Osteoblast (primary cell): ENCODE measurements at regions not wholly inside any gene's neighbourhood (a gene's known extent, or its start where the extent isn't known, plus 50 kb on each side); places are given as distances from the start of the nearest gene placed in this dataset.

Experiments used
- DNase-seq: peaks from one replicate; pipeline ENCODE4 v3.0.0; 2011; ENCODE audit warnings: low spot score, mixed read lengths; ENCODE audit not compliant: insufficient read length; ENCODE audit errors: missing footprints
- H2AFZ ChIP-seq: 2 replicates; pipeline ENCODE4 v1.6.0; 2011; ENCODE audit warnings: mild to moderate bottlenecking, low read length
- H3K27ac ChIP-seq: 2 replicates; pipeline ENCODE4 v1.5.1; 2011; ENCODE audit warnings: mild to moderate bottlenecking, low read depth, low read length, moderate library complexity
- H3K27me3 ChIP-seq: 2 replicates; pipeline ENCODE4 v1.6.0; 2012; ENCODE audit warnings: mild to moderate bottlenecking, control low read depth, inconsistent platforms, low read length, moderate library complexity; ENCODE audit not compliant: insufficient read depth
- H3K36me3 ChIP-seq: 2 replicates; pipeline ENCODE4 v1.5.1; 2011; ENCODE audit warnings: mild to moderate bottlenecking, low read length, control low read depth, moderate library complexity; ENCODE audit not compliant: insufficient read depth
- H3K4me1 ChIP-seq: 2 replicates; pipeline ENCODE4 v1.5.1; 2011; ENCODE audit warnings: mild to moderate bottlenecking, low read length, control low read depth, moderate library complexity; ENCODE audit not compliant: insufficient read depth
- H3K4me2 ChIP-seq: 2 replicates; pipeline ENCODE4 v1.6.0; 2011; ENCODE audit warnings: mild to moderate bottlenecking, low read length; ENCODE audit not compliant: insufficient read depth
- H3K4me3 ChIP-seq: fragments of 200-600 bp; sonication (generic); 3 replicates; pipeline ENCODE4 v1.5.1; 2012; ENCODE audit warnings: mild to moderate bottlenecking, low read length, inconsistent platforms; ENCODE audit not compliant: insufficient read depth
- H3K79me2 ChIP-seq: 2 replicates; pipeline ENCODE4 v1.6.0; 2012; ENCODE audit warnings: mild to moderate bottlenecking, low read length, control low read depth, inconsistent platforms; ENCODE audit not compliant: insufficient read depth
- H3K9me3 ChIP-seq: 2 replicates; pipeline ENCODE4 v1.5.1; 2011; ENCODE audit warnings: low read depth, low read length, control low read depth
- H4K20me1 ChIP-seq: 2 replicates; pipeline ENCODE4 v1.6.0; 2012; ENCODE audit warnings: mild to moderate bottlenecking, low read length, control low read depth; ENCODE audit not compliant: insufficient read depth
- TF ChIP-seq, protein P1 (sequence below): IDR thresholded peaks from 2 replicates; pipeline ENCODE4 v1.5.1; 2011; ENCODE audit warnings: mild to moderate bottlenecking, low read depth, low read length, moderate library complexity; ENCODE audit errors: extremely low read depth

DNA sequence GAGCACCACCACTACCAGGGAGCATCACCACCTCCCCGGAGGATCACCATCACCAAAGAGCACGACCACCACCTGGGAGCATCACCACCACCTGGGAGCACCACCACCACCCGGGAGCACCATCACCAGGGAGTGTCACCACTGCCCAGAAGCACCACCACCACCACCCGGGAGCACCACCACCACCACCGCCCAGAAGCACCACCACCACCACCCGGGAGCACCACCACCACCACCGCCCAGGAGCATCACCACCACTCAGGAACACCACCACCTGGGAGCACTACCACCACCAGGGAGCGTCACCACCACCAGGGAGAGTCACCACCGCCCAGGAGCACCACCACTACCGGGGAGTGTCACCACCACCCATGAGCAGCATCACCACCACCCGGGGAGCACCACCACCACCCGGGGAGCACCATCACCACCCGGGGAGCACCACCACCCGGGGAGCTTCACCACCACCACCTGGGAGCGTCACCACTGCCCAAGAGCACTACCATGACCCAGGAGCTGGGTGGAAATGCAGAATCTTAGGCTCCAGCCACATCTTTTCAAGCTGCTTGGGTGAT is 237.3 kb downstream of the SOD2 start:
- H2AFZ ChIP-seq, result no peak overlapping the region
- TF ChIP-seq, protein P1, sequence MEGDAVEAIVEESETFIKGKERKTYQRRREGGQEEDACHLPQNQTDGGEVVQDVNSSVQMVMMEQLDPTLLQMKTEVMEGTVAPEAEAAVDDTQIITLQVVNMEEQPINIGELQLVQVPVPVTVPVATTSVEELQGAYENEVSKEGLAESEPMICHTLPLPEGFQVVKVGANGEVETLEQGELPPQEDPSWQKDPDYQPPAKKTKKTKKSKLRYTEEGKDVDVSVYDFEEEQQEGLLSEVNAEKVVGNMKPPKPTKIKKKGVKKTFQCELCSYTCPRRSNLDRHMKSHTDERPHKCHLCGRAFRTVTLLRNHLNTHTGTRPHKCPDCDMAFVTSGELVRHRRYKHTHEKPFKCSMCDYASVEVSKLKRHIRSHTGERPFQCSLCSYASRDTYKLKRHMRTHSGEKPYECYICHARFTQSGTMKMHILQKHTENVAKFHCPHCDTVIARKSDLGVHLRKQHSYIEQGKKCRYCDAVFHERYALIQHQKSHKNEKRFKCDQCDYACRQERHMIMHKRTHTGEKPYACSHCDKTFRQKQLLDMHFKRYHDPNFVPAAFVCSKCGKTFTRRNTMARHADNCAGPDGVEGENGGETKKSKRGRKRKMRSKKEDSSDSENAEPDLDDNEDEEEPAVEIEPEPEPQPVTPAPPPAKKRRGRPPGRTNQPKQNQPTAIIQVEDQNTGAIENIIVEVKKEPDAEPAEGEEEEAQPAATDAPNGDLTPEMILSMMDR, result no peak
- no peak overlapping the region for H3K4me3 ChIP-seq
- no peaks in the 10 kb centered on the region for H3K9me3 ChIP-seq
- H3K4me2 ChIP-seq, result no peak overlapping the region
- H3K27me3 ChIP-seq, result no peaks in the 10 kb centered on the region
- no peaks in the 10 kb centered on the region for H3K79me2 ChIP-seq
- no peak for DNase-seq
- no peaks in the 10 kb centered on the region for H4K20me1 ChIP-seq
- no peaks in the 10 kb centered on the region for H3K36me3 ChIP-seq
- peaks cover 2% of the 10 kb centered on the region for H3K4me1 ChIP-seq
- H3K27ac ChIP-seq, result no peak overlapping the region

DNA sequence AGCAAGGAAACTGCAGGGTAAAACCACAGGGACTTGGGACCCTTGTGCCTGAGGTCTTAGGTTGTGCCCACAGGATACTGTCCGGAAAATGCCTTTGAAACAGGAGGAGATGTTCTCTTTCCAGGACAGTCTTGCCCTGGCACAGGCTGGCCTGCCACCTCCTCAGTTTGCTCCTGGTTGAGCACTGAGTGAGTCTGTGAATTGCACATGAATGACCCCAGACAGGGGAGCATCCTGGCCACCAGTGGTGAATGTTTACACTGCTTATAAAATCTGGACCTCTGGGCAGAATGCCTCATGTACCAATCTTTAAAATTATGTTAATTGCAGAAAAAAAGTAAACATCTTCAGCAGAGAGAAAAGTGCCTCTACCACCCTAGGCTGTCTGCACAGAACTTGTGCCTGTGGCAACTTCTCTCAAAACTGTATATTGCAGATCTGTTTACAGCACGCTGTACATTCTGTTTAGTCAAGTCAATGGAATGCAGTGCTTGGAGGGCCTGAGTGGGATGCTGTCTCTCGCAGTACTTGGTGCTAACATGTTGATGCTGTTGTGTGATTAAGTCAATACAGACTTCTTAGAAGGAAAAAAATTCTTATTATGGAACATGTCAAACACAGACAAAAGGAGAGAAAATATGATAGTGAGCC is 242.1 kb downstream of the SOD2 start:
- Histone ChIP-seq H3K4me2 (no peak overlapping the region), H2AFZ (no peak overlapping the region), H3K4me1 (peaks cover 4% of the 10 kb centered on the region), H3K9me3 (no peaks in the 10 kb centered on the region), H3K27ac (no peak overlapping the region), H3K4me3 (no peak overlapping the region), H3K27me3 (no peaks in the 10 kb centered on the region), H3K36me3 (no peaks in the 10 kb centered on the region), H4K20me1 (no peaks in the 10 kb centered on the region), H3K79me2 (no peaks in the 10 kb centered on the region)
- TF ChIP-seq, protein P1, result no peak
- DNase-seq, result no peak

DNA sequence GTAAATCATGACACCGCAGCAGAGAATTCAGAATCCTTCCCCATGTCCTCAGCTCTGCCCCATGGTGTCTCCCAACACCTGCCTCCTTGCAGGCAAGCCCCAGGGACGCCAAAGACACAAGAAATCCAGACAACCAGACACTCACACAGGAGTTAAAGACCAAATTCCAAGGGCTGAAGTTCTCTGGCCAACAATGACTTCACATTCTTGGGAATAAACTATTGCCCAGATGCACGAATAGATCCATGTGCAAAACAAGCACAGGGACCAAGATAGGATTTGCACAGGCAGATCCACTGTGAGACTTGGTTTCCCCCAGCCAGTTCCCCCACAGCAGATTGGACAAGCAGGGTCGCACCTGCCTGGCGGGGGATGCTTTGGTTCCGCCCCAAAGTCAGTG is 246.7 kb downstream of the SOD2 start:
- no peak overlapping the region for H3K4me3 ChIP-seq
- H2AFZ ChIP-seq, result no peak overlapping the region
- no peak for DNase-seq

DNA sequence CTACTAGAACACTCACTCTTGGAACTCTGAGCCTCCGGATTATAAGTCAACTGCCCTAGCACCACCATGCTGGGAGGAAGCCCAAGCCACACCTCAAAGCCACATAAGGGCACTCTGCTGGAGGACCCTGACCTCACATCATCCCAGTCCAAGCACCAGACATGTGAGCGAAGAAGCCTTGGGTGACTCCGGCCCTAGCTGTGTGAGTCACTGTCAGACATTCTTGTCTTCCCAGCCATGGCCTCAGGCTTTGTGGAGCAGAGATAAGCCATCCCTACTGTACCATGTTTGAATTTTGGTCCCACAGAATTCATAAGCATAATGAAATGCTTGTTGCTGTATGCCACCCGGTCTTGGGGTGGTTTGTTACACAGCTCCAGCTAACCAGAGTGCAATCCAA is 247.7 kb downstream of the SOD2 start:
- no peaks in the 10 kb centered on the region for H3K9me3 ChIP-seq
- DNase-seq, result no peak
- H3K27me3 ChIP-seq, result no peaks in the 10 kb centered on the region

More for the DNA sequence above, 246.7 kb downstream of the SOD2 start:
- TF ChIP-seq, protein P1, result no peak
- Histone ChIP-seq H4K20me1 (no peaks in the 10 kb centered on the region), H3K4me1 (peaks cover 4% of the 10 kb centered on the region), H3K9me3 (no peaks in the 10 kb centered on the region), H3K36me3 (no peaks in the 10 kb centered on the region), H3K27ac (no peak overlapping the region), H3K27me3 (no peaks in the 10 kb centered on the region), H3K4me2 (no peak overlapping the region), H3K79me2 (no peaks in the 10 kb centered on the region)

More for the DNA sequence above, 247.7 kb downstream of the SOD2 start:
- Histone ChIP-seq H3K27ac (no peak overlapping the region), H3K4me1 (no peaks in the 10 kb centered on the region), H3K36me3 (no peaks in the 10 kb centered on the region), H2AFZ (no peak overlapping the region), H3K4me2 (no peak overlapping the region), H3K4me3 (no peak overlapping the region), H4K20me1 (no peaks in the 10 kb centered on the region), H3K79me2 (no peaks in the 10 kb centered on the region)
- TF ChIP-seq, protein P1, result no peak
